ENCODE measurements at regions not wholly inside any gene's neighbourhood (a gene's known extent, or its start where the extent isn't known, plus 50 kb on each side); places are given as distances from the start of the nearest gene placed in this dataset.

DNA sequence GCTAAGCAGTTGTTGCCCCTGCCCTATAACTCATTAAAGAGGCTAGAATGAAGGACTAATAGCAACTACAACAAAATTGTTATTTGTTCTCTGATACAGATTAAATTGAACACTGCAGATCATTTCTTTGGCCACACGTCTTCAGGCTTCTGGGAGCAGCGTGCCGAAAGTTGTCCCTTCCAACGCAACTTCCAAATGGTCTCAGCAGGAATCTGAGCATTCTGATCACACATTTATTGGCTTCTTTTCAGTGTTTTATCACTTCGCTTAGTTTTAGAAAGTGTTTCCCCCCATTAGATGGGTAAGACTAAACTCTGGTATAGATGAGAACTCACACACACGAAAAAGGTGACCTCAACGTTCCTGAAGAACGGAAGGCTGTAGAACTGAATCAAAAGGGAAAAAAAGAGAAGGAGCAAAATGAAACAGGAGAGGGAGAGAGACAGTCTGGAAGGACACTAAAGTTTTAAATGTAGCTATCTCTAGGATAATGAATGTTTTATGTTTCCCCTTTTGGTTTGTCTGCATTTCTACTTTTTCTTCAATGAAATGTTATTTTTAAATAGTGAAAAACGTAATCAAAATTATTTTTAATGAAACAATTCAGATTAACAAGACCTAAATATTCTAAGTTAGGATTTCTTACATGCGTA is 336.5 kb downstream of the RRAGC start:
- DNase-seq (no peak), ATAC-seq (ENCODE audit: low read depth) (no peak)
- Mint-ChIP-seq H3K9me3 (peaks cover 2% of the 10 kb centered on the region), H3K4me1 (peaks cover 12% of the 10 kb centered on the region), H3K27me3 (peaks cover 7% of the 10 kb centered on the region), H3K27ac (no peak overlapping the region), H3K36me3 (ENCODE audit: low read depth) (no peaks in the 10 kb centered on the region), H3K4me3 (no peak overlapping the region)
- TF ChIP-seq, protein P1, sequence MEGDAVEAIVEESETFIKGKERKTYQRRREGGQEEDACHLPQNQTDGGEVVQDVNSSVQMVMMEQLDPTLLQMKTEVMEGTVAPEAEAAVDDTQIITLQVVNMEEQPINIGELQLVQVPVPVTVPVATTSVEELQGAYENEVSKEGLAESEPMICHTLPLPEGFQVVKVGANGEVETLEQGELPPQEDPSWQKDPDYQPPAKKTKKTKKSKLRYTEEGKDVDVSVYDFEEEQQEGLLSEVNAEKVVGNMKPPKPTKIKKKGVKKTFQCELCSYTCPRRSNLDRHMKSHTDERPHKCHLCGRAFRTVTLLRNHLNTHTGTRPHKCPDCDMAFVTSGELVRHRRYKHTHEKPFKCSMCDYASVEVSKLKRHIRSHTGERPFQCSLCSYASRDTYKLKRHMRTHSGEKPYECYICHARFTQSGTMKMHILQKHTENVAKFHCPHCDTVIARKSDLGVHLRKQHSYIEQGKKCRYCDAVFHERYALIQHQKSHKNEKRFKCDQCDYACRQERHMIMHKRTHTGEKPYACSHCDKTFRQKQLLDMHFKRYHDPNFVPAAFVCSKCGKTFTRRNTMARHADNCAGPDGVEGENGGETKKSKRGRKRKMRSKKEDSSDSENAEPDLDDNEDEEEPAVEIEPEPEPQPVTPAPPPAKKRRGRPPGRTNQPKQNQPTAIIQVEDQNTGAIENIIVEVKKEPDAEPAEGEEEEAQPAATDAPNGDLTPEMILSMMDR (IDR thresholded peaks at IDR 0.05), result no peak
- intact Hi-C loops (cut with micrococcal nuclease), result no loop called here
- ChIA-PET POLR2A (no interaction called here), CTCF (no interaction called here)

DNA sequence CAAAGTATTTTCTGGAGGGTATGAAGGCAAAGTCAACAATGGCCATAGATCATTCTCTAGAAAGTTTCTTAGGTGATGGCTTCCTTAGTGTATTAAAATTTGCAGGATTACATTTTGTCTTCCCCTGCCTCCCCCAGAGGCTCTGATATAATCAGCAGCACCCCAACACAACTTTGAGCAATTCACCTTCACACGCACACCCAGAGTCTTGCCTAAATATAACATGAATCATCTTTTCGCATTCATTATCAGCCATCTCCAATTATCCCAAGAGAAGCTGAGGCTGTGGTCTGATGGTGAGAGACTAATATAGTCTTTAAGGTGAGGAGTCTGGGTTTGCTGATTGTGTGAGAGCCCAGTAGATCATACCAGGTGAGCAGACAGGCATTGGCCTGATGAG is 343.0 kb downstream of the RRAGC start:
- ChIA-PET CTCF (no interaction called here), POLR2A (no interaction called here)
- TF ChIP-seq, protein P1 (IDR thresholded peaks at IDR 0.05), result no peak
- Mint-ChIP-seq H3K4me3 (no peak overlapping the region), H3K27me3 (no peaks in the 10 kb centered on the region), H3K27ac (no peak overlapping the region), H3K36me3 (ENCODE audit: low read depth) (no peaks in the 10 kb centered on the region), H3K9me3 (no peaks in the 10 kb centered on the region), H3K4me1 (no peaks in the 10 kb centered on the region)
- DNase-seq (no peak), ATAC-seq (ENCODE audit: low read depth) (no peak)
- intact Hi-C loops (cut with micrococcal nuclease), result no loop called here

GRCh38 chr1:38512789-38513188 is 346.8 kb downstream of the RRAGC start:
- intact Hi-C loops (cut with micrococcal nuclease), result no loop called here
- CTCF ChIA-PET, result no interaction called here
- H3K36me3 Mint-ChIP-seq (ENCODE audit: low read depth), result no peaks in the 10 kb centered on the region
- no peak overlapping the region for H3K27ac Mint-ChIP-seq
- POLR2A ChIA-PET, result no interaction called here
- H3K9me3 Mint-ChIP-seq, result no peaks in the 10 kb centered on the region
- DNase-seq (no peak), ATAC-seq (ENCODE audit: low read depth) (no peak)
- TF ChIP-seq, protein P1 (IDR thresholded peaks at IDR 0.05), result no peak
- no peak overlapping the region for H3K4me3 Mint-ChIP-seq
- peaks cover 22% of the 10 kb centered on the region for H3K27me3 Mint-ChIP-seq
- no peaks in the 10 kb centered on the region for H3K4me1 Mint-ChIP-seq

DNA sequence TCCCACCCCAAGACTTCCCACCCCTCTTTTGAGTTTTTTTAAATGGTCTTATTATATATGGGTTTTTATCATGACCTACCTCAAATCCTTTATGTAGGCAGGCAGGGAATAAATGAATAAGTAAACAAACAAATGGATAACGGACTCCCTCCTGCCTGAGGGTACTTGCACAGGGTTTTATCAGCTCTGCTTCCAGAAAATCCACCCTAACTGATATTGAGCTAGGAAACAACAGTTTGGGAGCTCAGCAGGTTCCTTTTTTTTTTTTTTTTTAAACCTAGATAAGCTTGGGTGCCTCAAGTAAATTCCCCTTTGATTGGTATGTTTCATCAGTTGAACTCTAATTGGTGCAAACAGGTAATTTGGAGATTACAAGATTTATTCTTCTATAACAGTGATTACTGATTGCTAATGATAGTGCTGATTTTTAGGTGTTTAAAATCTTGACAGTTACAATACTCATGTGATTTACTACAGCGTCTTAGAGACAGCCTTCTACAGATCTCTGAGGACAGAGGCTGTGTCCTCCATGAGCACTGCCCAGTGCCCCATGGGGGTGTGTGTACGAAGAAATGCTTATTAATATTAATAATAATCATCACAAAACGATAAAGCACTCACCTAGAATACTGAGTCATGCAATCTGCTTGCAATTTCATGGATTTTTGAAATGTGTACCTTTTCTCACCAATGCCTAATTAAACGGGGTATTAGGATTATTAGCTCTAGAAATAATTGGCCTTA is 347.4 kb downstream of the RRAGC start:
- Mint-ChIP-seq H3K9me3 (no peaks in the 10 kb centered on the region), H3K36me3 (ENCODE audit: low read depth) (no peaks in the 10 kb centered on the region), H3K4me3 (no peak overlapping the region), H3K4me1 (no peaks in the 10 kb centered on the region), H3K27me3 (peaks cover 25% of the 10 kb centered on the region), H3K27ac (no peak overlapping the region)
- CTCF ChIA-PET, result no interaction called here
- intact Hi-C loops (cut with micrococcal nuclease), result no loop called here
- POLR2A ChIA-PET, result no interaction called here
- ATAC-seq (ENCODE audit: low read depth) (no peak), DNase-seq (no peak)
- TF ChIP-seq, protein P1 (IDR thresholded peaks at IDR 0.05), result no peak

- Mint-ChIP-seq H3K4me3 (no peak overlapping the region), H3K27me3 (peaks cover 39% of the 10 kb centered on the region), H3K9me3 (no peaks in the 10 kb centered on the region), H3K36me3 (ENCODE audit: low read depth) (no peaks in the 10 kb centered on the region), H3K27ac (no peak overlapping the region), H3K4me1 (no peaks in the 10 kb centered on the region)
- no peak for ATAC-seq (ENCODE audit: low read depth)
- TF ChIP-seq, protein P1 (IDR thresholded peaks at IDR 0.05), result no peak
- no peak for DNase-seq
- intact Hi-C loops (cut with micrococcal nuclease), result no loop called here
- ChIA-PET POLR2A (no interaction called here), CTCF (interaction anchor here (1.1 kb wide), 1 partner anchor 18 kb away, joined by 3 read pairs; no protein-coding TSS in a partner anchor)
Observed at GRCh38 chr1:38508232-38508631, 351.3 kb downstream of the RRAGC start.

Data from activated B cell treated with CpG ODN at 0.5 μM for 24 hours (primary cell).